ENCODE measurements at regions not wholly inside any gene's neighbourhood (a gene's known extent, or its start where the extent isn't known, plus 50 kb on each side); places are given as distances from the start of the nearest gene placed in this dataset.

DNA sequence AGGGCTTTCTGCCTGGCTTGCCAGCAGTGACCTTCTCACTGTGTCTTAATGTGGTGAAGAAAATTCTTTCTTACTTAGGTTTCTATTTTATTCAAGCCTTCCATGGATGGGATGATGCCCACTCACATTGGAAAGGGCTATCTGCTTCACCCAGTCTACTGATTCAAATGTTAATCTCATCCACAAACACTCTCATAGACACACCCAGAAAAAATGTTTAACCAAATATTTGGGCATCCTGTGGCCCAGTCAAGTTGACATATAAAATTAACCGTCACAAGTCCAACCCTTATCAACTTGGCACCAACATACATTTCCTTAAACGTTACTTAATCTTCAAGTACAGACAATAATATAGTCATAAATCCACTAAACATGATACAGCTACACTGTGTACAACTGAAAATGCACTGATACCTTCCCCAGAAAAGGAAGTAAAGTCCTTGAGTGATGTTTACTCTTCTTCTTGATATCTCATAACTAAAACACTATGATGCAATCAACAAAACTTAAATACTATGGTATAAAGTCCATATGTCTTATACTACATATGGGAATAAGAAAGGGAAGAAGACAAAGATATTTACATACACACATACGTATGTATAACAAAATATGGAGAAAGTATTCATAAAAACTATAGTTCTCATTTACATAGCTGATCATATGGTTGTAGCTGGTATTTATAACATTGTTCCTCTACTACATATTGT lies 394.7 kb upstream of the NOVA1 start:
- Mint-ChIP-seq H3K4me3 (no peak overlapping the region), H3K36me3 (ENCODE audit: low read depth) (no peaks in the 10 kb centered on the region), H3K27me3 (ENCODE audit: low read depth) (no peaks in the 10 kb centered on the region), H3K9me3 (peaks cover 52% of the 10 kb centered on the region), H3K4me1 (ENCODE audit: low read depth) (no peaks in the 10 kb centered on the region), H3K27ac (no peak overlapping the region)
- DNase-seq (ENCODE audit: low spot score), result no peak

GRCh38 chr14:26993556-26993955 lies 395.7 kb upstream of the NOVA1 start:
- no peaks in the 10 kb centered on the region for H3K36me3 Mint-ChIP-seq (ENCODE audit: low read depth)
- no peak overlapping the region for H3K4me3 Mint-ChIP-seq
- peaks cover 62% of the 10 kb centered on the region for H3K9me3 Mint-ChIP-seq
- DNase-seq (ENCODE audit: low spot score), result no peak
- no peak overlapping the region for H3K27ac Mint-ChIP-seq
- no peaks in the 10 kb centered on the region for H3K4me1 Mint-ChIP-seq (ENCODE audit: low read depth)
- no peaks in the 10 kb centered on the region for H3K27me3 Mint-ChIP-seq (ENCODE audit: low read depth)

- peaks cover 58% of the 10 kb centered on the region for H3K9me3 Mint-ChIP-seq
- no peak overlapping the region for H3K4me3 Mint-ChIP-seq
- no peak for DNase-seq (ENCODE audit: low spot score)
Observed at GRCh38 chr14:26995301-26995700, 397.5 kb upstream of the NOVA1 start.

GRCh38 chr14:26996246-26996645 lies 398.4 kb upstream of the NOVA1 start:
- peaks cover 51% of the 10 kb centered on the region for H3K9me3 Mint-ChIP-seq
- no peak for DNase-seq (ENCODE audit: low spot score)
- no peaks in the 10 kb centered on the region for H3K27me3 Mint-ChIP-seq (ENCODE audit: low read depth)
- H3K4me3 Mint-ChIP-seq, result no peak overlapping the region
- no peaks in the 10 kb centered on the region for H3K4me1 Mint-ChIP-seq (ENCODE audit: low read depth)
- no peak overlapping the region for H3K27ac Mint-ChIP-seq
- H3K36me3 Mint-ChIP-seq (ENCODE audit: low read depth), result no peaks in the 10 kb centered on the region

More at GRCh38 chr14:26995301-26995700, 397.5 kb upstream of the NOVA1 start:
- Mint-ChIP-seq H3K27me3 (ENCODE audit: low read depth) (no peaks in the 10 kb centered on the region), H3K36me3 (ENCODE audit: low read depth) (no peaks in the 10 kb centered on the region), H3K27ac (no peak overlapping the region), H3K4me1 (ENCODE audit: low read depth) (no peaks in the 10 kb centered on the region)

- no peaks in the 10 kb centered on the region for H3K27me3 Mint-ChIP-seq (ENCODE audit: low read depth)
- no peaks in the 10 kb centered on the region for H3K36me3 Mint-ChIP-seq (ENCODE audit: low read depth)
- H3K27ac Mint-ChIP-seq, result no peak overlapping the region
- H3K4me1 Mint-ChIP-seq (ENCODE audit: low read depth), result no peaks in the 10 kb centered on the region
- DNase-seq (ENCODE audit: low spot score), result no peak
- peaks cover 61% of the 10 kb centered on the region for H3K9me3 Mint-ChIP-seq
- H3K4me3 Mint-ChIP-seq, result no peak overlapping the region
Observed at GRCh38 chr14:27002179-27002578, 404.3 kb upstream of the NOVA1 start.

- Mint-ChIP-seq H3K4me3 (no peak overlapping the region), H3K27me3 (ENCODE audit: low read depth) (no peaks in the 10 kb centered on the region), H3K27ac (no peak overlapping the region), H3K36me3 (ENCODE audit: low read depth) (no peaks in the 10 kb centered on the region), H3K9me3 (peaks cover 62% of the 10 kb centered on the region), H3K4me1 (ENCODE audit: low read depth) (no peaks in the 10 kb centered on the region)
- no peak for DNase-seq (ENCODE audit: low spot score)
Observed at GRCh38 chr14:27006570-27006969, 408.7 kb upstream of the NOVA1 start.

GRCh38 chr14:27008187-27008586 lies 410.4 kb upstream of the NOVA1 start:
- no peaks in the 10 kb centered on the region for H3K36me3 Mint-ChIP-seq (ENCODE audit: low read depth)
- no peaks in the 10 kb centered on the region for H3K27me3 Mint-ChIP-seq (ENCODE audit: low read depth)
- no peaks in the 10 kb centered on the region for H3K4me1 Mint-ChIP-seq (ENCODE audit: low read depth)
- DNase-seq (ENCODE audit: low spot score), result no peak
- no peak overlapping the region for H3K4me3 Mint-ChIP-seq
- H3K9me3 Mint-ChIP-seq, result peaks cover 62% of the 10 kb centered on the region
- no peak overlapping the region for H3K27ac Mint-ChIP-seq

GRCh38 chr14:27012641-27013040 lies 414.8 kb upstream of the NOVA1 start:
- Mint-ChIP-seq H3K27me3 (ENCODE audit: low read depth) (no peaks in the 10 kb centered on the region), H3K4me3 (no peak overlapping the region), H3K4me1 (ENCODE audit: low read depth) (no peaks in the 10 kb centered on the region), H3K9me3 (peaks cover 39% of the 10 kb centered on the region), H3K36me3 (ENCODE audit: low read depth) (no peaks in the 10 kb centered on the region), H3K27ac (no peak overlapping the region)
- no peak for DNase-seq (ENCODE audit: low spot score)

DNA sequence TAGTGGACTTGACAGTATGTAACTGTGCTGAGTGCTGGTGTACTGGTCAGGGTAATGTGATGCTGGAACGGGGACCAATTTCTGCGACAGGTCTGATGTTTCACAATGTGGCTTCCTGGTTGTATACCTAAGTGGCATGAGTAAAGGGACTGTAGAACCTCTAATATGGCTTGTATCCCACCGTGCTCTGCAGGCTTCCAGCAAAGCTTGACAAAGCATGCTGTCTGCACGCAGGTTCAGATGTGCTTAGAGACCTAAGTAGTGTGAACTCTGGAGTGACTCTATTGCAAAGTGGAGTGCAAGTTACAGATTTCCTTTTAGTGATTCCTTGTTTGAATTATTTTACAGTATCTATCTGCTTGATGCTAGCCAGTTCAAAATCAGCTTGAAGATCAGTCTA lies 415.8 kb upstream of the NOVA1 start:
- no peaks in the 10 kb centered on the region for H3K4me1 Mint-ChIP-seq (ENCODE audit: low read depth)
- H3K9me3 Mint-ChIP-seq, result peaks cover 32% of the 10 kb centered on the region
- no peak overlapping the region for H3K27ac Mint-ChIP-seq
- DNase-seq (ENCODE audit: low spot score), result no peak
- no peaks in the 10 kb centered on the region for H3K36me3 Mint-ChIP-seq (ENCODE audit: low read depth)
- no peaks in the 10 kb centered on the region for H3K27me3 Mint-ChIP-seq (ENCODE audit: low read depth)
- no peak overlapping the region for H3K4me3 Mint-ChIP-seq

DNA sequence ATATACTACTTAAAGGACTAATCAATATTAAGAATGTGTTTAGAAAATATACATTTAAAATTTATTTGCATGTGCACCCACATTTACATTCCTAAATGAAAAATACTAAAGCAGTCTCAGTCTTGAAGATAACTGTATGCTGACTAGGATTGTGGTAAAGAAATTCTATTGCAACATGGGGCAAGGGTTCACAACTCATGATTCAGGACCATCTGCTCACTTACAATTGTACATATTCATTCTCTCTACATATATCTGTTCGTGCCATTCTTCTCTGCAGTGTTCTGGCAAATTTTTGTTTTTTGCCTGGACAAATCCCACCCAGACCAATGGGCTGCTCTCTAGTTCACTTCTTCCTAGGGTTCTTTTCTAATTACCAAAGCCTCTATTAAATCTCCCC lies 417.2 kb upstream of the NOVA1 start:
- H3K9me3 Mint-ChIP-seq, result peaks cover 26% of the 10 kb centered on the region
- DNase-seq (ENCODE audit: low spot score), result no peak
- H3K27ac Mint-ChIP-seq, result no peak overlapping the region
- H3K4me3 Mint-ChIP-seq, result no peak overlapping the region
- no peaks in the 10 kb centered on the region for H3K27me3 Mint-ChIP-seq (ENCODE audit: low read depth)
- H3K4me1 Mint-ChIP-seq (ENCODE audit: low read depth), result no peaks in the 10 kb centered on the region
- H3K36me3 Mint-ChIP-seq (ENCODE audit: low read depth), result no peaks in the 10 kb centered on the region

DNA sequence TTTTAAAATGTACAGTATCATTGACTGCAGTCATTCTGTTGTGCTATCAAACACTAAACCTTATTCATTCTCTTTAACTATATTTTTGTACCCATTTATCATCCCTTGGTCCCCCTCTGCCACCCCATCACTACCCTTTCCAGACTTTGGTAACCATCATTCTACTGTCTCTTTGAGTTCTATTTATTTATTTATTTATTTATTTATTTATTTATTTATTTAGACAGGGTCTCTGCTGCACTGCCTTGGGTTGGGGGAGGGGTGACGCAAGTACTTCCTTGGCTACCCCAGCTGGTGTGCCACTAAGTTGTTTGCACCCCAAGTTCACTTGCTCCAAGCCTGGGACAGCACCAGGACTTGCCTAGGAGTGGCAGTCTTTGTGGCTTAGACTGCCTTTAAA lies 427.8 kb upstream of the NOVA1 start:
- Mint-ChIP-seq H3K4me3 (no peak overlapping the region), H3K4me1 (ENCODE audit: low read depth) (no peaks in the 10 kb centered on the region), H3K36me3 (ENCODE audit: low read depth) (no peaks in the 10 kb centered on the region), H3K27ac (no peak overlapping the region), H3K27me3 (ENCODE audit: low read depth) (no peaks in the 10 kb centered on the region), H3K9me3 (peaks cover 29% of the 10 kb centered on the region)
- DNase-seq (ENCODE audit: low spot score), result no peak

DNA sequence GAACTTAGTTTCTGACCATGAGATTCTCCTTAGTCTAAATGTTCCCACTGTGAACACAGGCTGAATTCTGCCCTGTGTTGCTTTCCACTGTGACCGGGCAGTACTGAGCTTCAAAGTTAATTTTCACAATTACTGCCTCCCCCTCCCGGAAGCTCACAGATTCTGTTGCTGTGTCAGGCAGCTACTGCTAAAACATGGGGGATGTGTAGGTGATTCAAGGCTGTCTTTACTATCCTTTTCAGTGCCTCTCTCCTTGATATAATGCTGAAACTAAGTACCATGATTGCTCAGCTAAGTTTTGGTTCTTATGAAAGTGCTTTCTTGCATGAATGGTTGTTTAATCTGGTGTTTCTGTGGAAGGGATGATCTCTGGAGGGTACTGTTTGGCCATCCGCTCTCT lies 428.3 kb upstream of the NOVA1 start:
- no peak for DNase-seq (ENCODE audit: low spot score)
- Mint-ChIP-seq H3K27ac (no peak overlapping the region), H3K27me3 (ENCODE audit: low read depth) (no peaks in the 10 kb centered on the region), H3K9me3 (peaks cover 32% of the 10 kb centered on the region), H3K36me3 (ENCODE audit: low read depth) (no peaks in the 10 kb centered on the region), H3K4me3 (no peak overlapping the region), H3K4me1 (ENCODE audit: low read depth) (no peaks in the 10 kb centered on the region)

DNA sequence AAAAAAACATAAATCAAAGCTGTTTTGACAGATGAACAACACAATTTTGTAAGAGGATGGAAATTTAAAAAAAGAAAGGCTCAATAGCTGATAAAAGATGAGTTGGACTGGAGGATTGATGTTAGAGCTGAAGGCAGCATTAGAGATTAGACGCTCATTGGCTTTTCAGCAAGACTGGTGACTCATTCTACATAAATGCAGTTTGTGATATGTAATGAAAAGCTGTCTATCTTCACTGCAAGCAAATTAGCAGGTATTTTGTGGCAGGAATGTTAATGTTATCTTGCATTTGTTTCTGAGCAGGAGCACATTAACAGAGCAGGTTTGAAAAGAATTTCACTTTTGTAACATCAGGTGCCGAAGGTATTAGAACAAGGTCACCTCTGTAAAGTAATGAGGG lies 442.7 kb upstream of the NOVA1 start:
- Mint-ChIP-seq H3K9me3 (peaks cover 37% of the 10 kb centered on the region), H3K36me3 (ENCODE audit: low read depth) (no peaks in the 10 kb centered on the region), H3K4me3 (no peak overlapping the region), H3K27me3 (ENCODE audit: low read depth) (no peaks in the 10 kb centered on the region), H3K27ac (no peak overlapping the region), H3K4me1 (ENCODE audit: low read depth) (no peaks in the 10 kb centered on the region)
- DNase-seq (ENCODE audit: low spot score), result no peak

- DNase-seq (ENCODE audit: low spot score), result no peak
- Mint-ChIP-seq H3K27ac (no peak overlapping the region), H3K36me3 (ENCODE audit: low read depth) (no peaks in the 10 kb centered on the region), H3K4me1 (ENCODE audit: low read depth) (no peaks in the 10 kb centered on the region), H3K27me3 (ENCODE audit: low read depth) (no peaks in the 10 kb centered on the region), H3K9me3 (peaks cover 30% of the 10 kb centered on the region), H3K4me3 (no peak overlapping the region)
Observed at GRCh38 chr14:27049701-27050100, 451.9 kb upstream of the NOVA1 start.

GRCh38 chr14:27050208-27050607 lies 452.4 kb upstream of the NOVA1 start:
- Mint-ChIP-seq H3K9me3 (peaks cover 30% of the 10 kb centered on the region), H3K27me3 (ENCODE audit: low read depth) (no peaks in the 10 kb centered on the region), H3K4me1 (ENCODE audit: low read depth) (no peaks in the 10 kb centered on the region), H3K4me3 (no peak overlapping the region), H3K27ac (no peak overlapping the region), H3K36me3 (ENCODE audit: low read depth) (no peaks in the 10 kb centered on the region)
- no peak for DNase-seq (ENCODE audit: low spot score)
